Small intestine (tissue), 7 donors: ENCODE measurements at regions not wholly inside any gene's neighbourhood (a gene's known extent, or its start where the extent isn't known, plus 50 kb on each side); places are given as distances from the start of the nearest gene placed in this dataset.
A peak's percentile ranks its signal among the peaks of the same experiment; 100 is the strongest.
"Not testable (repeated sequence)": the region's sequence is repeated elsewhere in the genome, so short reads cannot be mapped to it uniquely, and the experiment has no call there.

Experiments used
- DNase-seq, 2 donors: peaks; one replicate each; pipeline versions ENCODE4 v3.0.0 to v3.0.0-alpha.2; 2013
- FAIRE-seq: peaks from 2 replicates; lab custom pipeline; 2012; peaks lifted over from hg19 to GRCh38; lab: Jason Lieb, UNC
- H3K27ac ChIP-seq, 3 donors: one replicate each; pipeline ENCODE4 v1.5.1; 2013; ENCODE audit warnings: low read length in 2 of 3, mild to moderate bottlenecking in 2 of 3, control low read depth in 1 of 3, inconsistent platforms in 1 of 3, low read depth in 1 of 3, moderate library complexity in 1 of 3
- H3K27me3 ChIP-seq, 3 donors: one replicate each; pipeline ENCODE4 v1.6.1; 2013; ENCODE audit warnings: low read length in 3 of 3, inconsistent platforms in 1 of 3; ENCODE audit not compliant: control insufficient read depth in 3 of 3, insufficient read depth in 3 of 3
- H3K36me3 ChIP-seq, 3 donors: one replicate each; pipeline ENCODE4 v1.6.1; 2013; ENCODE audit warnings: low read length in 3 of 3, inconsistent platforms in 1 of 3, low read depth in 1 of 3, mild to moderate bottlenecking in 1 of 3, moderate library complexity in 1 of 3; ENCODE audit not compliant: control insufficient read depth in 3 of 3, insufficient read depth in 2 of 3
- H3K4me1 ChIP-seq, 3 donors: one replicate each; pipeline ENCODE4 v1.6.1; 2013; ENCODE audit warnings: low read length in 2 of 3, inconsistent platforms in 1 of 3, low read depth in 1 of 3, mild to moderate bottlenecking in 1 of 3, moderate library complexity in 1 of 3; ENCODE audit not compliant: control insufficient read depth in 3 of 3, insufficient read depth in 2 of 3
- H3K4me3 ChIP-seq, 3 donors: one replicate each; pipeline ENCODE4 v1.5.1; 2013; ENCODE audit warnings: low read length in 3 of 3, control low read depth in 1 of 3, inconsistent platforms in 1 of 3, low read depth in 1 of 3, mild to moderate bottlenecking in 1 of 3, moderate library complexity in 1 of 3
- H3K9me3 ChIP-seq, 2 donors: one replicate each; pipeline ENCODE4 v1.6.1; 2013; ENCODE audit warnings: low read depth in 1 of 2, low read length in 1 of 2; ENCODE audit not compliant: control insufficient read depth in 2 of 2, insufficient read depth in 1 of 2
- WGBS, 3 donors: extraction: QIAGEN DNeasy Blood & Tissue Kit; methylation state at CpG; one replicate each; pipeline ENCODE4 v1.1.7; 2013; 5-methylcytosine and 5-hydroxymethylcytosine counted together
- donor health status: healthy with polysubstance abuse.
- donor health status: control.
- donor health status: control.
- donor health status: Bipolar disorder and iron deficiency.
- donor health status: healthy.

DNA sequence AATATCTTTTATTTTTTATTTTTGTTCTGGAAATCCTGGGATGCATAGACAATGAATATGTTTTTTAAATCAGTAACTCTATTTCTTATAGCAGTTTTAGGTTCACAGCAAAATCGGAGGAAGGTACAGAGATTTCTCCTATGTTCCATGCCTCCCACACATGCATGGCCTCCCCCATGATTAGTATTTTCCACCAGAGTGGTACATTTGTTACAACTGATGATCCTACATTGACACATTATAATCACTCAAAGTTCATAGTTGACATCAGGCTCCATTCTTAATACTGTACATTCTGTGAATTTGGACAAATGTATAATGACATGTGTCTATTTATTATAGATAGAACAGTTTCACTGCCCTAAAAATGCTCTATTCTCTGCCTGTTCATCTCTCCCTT is 99.0 kb upstream of the THOC3 start:
- not testable (repeated sequence) for H3K36me3 ChIP-seq, H3K4me1 ChIP-seq, FAIRE-seq, H3K27me3 ChIP-seq, H3K4me3 ChIP-seq, DNase-seq, H3K27ac ChIP-seq, H3K9me3 ChIP-seq
- 72 to 83% (median 79%) methylated on average over 1 of the region's 1 CpG for WGBS, 3 donors

DNA sequence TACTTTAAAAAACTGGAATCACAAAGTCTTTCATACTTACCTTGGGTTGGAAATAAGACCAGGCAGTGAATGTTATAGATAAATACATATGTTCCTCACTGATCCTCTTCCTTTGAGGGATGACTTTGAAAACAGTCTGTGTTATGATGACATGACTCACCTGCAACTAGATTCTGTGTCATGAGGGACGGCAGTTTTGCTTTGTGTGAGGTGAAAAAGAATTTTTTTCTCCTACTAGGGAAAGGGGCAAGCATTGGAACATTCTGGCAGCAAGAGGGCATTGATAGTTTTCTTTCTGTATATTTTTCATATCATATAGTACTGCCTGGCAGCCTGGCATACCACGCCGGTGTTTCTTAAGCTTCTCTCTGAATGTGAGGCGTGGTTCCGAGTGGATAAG is 99.8 kb upstream of the THOC3 start:
- FAIRE-seq, H3K36me3 ChIP-seq, H3K27ac ChIP-seq, H3K9me3 ChIP-seq, DNase-seq, H3K27me3 ChIP-seq, H3K4me1 ChIP-seq, H3K4me3 ChIP-seq: not testable (repeated sequence)
- WGBS, 3 donors: 77 to 87% (median 80%) methylated on average over 5 of the region's 5 CpGs

DNA sequence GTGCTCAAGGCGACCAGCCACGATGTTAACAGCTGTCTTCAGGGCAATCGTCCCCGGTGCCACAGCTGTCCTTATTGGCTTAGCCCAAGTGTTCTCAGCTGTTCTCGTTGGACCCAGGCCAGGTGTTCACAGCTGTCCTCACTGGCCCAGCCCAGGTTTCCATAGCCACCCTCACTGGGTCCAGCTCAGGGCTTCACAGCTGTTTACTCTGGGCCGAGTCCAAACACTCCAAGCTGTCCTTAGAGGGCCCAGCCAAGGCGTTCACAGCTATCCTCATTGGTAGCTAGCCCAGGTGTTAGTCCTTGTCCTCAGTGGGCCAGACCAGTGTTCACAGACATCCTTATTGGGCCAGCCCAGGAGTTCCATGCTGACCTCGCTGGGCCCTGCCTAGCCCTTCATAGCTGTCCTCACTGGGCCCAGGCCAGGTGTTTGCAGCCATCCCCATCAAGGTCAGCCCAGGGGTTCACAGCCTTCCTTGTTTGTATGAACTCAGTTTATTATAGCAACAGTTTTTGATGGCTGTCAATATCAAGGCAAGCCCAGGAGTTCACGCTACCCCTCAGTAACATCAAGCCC is 106.0 kb upstream of the THOC3 start:
- 25 to 49% (median 30%) methylated on average over 3 to 4 of the region's 9 CpGs for WGBS, 3 donors
- H3K36me3 ChIP-seq, H3K9me3 ChIP-seq, H3K27me3 ChIP-seq, H3K4me3 ChIP-seq, H3K27ac ChIP-seq, H3K4me1 ChIP-seq, FAIRE-seq: not testable (repeated sequence)
- peak in 1 of 2 donors; percentile 2 for DNase-seq

DNA sequence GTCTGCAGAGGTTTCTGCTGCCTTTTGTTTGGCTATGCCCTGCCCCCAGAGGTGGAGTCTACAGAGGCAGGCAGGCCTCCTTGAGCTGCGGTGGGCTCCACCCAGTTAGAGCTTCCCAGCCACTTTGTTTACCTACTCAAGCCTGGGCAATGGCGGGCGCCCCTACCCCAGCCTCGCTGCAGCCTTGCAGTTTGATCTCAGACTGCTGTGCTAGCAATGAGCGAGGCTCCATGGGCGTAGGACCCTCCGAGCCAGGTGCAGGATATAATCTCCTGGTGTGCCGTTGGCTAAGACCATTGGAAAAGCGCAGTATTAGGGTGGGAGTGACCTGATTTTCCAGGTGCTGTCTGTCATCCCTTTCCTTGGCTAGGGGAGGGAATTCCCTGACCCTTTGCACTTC is 115.6 kb upstream of the THOC3 start:
- H3K27ac ChIP-seq, H3K27me3 ChIP-seq, H3K36me3 ChIP-seq, DNase-seq, FAIRE-seq, H3K9me3 ChIP-seq, H3K4me1 ChIP-seq, H3K4me3 ChIP-seq: not testable (repeated sequence)
- 84 to 95% (median 91%) methylated on average over 8 of the region's 9 CpGs for WGBS, 3 donors

DNA sequence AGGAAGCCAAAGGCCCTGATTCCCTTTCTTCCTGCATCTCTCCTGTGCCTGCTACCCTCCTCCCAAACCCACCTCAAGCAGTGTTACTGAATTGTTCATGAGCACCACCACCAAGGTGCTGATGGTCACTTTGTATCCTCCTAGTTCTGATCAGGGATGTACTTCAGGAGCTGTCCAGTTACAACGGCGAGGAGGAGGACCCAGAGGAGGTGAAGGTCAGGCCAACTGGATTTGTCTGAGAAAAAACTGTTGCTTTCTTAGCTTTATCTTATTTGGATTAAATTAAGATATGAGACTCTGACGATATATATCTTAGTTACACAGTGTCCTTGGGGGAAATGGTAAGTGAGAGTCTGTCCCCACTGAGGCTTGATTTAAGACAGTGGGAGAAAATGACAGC is 135.0 kb upstream of the THOC3 start:
- H3K9me3 ChIP-seq, H3K4me1 ChIP-seq, H3K4me3 ChIP-seq, H3K36me3 ChIP-seq, H3K27ac ChIP-seq, FAIRE-seq, H3K27me3 ChIP-seq, DNase-seq: not testable (repeated sequence)
- WGBS, 3 donors: 28 to 64% (median 49%) methylated on average over 3 of the region's 3 CpGs

DNA sequence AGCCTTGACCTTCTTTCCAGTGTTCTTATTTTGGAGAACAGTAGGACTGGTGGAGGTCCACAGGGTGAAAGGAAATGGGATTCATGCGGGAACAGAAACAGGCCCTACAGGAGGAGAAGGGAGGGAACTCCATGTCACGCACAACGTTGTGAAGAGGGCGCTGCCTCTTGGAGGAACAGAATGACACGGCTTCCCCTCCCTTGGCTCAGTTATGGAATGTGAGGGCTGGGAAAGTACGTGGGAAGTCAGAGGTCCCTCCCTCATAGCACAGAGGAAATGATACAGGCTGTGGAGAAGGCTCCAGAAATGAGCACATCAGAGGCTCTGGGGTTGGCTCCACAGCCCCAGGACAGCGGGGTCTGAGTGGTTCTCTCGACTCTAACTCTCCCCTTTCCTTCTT is 125.3 kb upstream of the SIMC1 start:
- not testable (repeated sequence) for H3K4me3 ChIP-seq, H3K27me3 ChIP-seq, H3K36me3 ChIP-seq, H3K4me1 ChIP-seq, DNase-seq, H3K9me3 ChIP-seq, FAIRE-seq, H3K27ac ChIP-seq
- WGBS, 3 donors: no CpG with 5 or more reads among the region's 8 CpGs

DNA sequence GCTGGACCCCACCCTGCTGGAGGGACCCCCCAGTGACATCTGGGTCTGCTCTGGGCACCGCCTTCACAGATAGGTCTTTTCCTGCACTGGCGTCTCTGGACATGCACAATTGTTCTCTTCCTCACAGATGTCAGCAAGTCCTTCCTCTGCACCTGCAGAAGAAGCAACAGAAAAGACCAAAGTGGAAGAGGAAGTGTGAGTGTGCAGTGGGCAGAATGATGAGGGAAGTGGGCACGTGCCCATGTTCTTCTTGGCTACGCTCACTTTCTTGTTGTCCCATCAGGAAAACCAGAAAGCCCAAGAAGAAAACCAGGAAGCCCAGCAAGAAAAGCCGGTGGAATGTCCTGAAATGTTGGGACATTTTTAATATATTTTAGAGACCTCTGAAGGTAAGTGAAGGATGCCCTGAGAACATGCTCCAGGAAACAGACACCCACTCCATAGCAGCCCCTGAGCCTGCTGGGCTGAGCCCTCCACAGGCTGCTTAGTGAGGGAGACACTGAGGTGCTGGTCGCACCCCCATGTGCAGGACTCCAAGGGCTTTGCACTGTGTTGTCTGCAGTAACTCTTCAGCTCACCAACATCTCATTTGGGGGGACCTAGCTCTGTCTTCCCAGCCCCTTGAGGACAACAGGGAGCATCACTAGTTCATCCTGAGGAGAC is 124.4 kb upstream of the SIMC1 start:
- H3K9me3 ChIP-seq, H3K27ac ChIP-seq, H3K4me3 ChIP-seq, FAIRE-seq, H3K27me3 ChIP-seq, DNase-seq, H3K4me1 ChIP-seq, H3K36me3 ChIP-seq: not testable (repeated sequence)
- WGBS, 3 donors: 49 to 83% methylated on average over 2 of the region's 6 CpGs; no CpG with 5 or more reads in 1 of the 3 donors

DNA sequence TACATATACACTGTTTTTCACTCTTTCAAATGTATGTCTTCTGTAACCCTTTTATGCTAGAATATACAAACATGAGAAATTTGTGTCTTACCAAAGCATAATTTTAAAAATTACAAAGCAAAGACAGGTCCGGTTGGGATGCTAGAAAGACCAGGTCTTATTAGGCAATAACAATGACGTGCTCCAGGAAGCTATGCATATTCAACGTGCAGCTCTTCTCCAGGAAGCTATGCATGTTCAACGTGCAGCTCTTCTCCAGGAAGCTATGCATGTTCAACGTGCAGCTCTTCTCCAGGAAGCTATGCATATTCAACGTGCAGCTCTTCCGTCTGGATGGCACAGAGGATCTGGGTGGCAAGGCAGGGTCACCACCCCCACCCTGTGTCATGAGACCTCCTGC is 123.4 kb upstream of the SIMC1 start:
- H3K27me3 ChIP-seq, H3K4me1 ChIP-seq, FAIRE-seq, DNase-seq, H3K4me3 ChIP-seq, H3K27ac ChIP-seq, H3K9me3 ChIP-seq, H3K36me3 ChIP-seq: not testable (repeated sequence)
- WGBS, 3 donors: 62 to 69% (median 64%) methylated on average over 4 to 5 of the region's 7 CpGs
